Activated naive CD4-positive, alpha-beta T cell treated with anti-CD3 and anti-CD28 coated beads for 36 hours (primary cell): ENCODE measurements at regions not wholly inside any gene's neighbourhood (a gene's known extent, or its start where the extent isn't known, plus 50 kb on each side); places are given as distances from the start of the nearest gene placed in this dataset.

Source experiments
- CTCF ChIA-PET: fragments of 350-600 bp; sonication (Branson Sonifier 250); formaldehyde crosslinking; loops from one replicate; lab custom pipeline; 2021; ENCODE audit warnings: antibody characterized with exemption; lab: Charles Lee
- DNase-seq: peaks from one replicate; pipeline ENCODE4 v3.0.0-alpha.2; 2020
- H3K27ac Mint-ChIP-seq: one replicate; pipeline ENCODE4 v1.8.0; 2021; ENCODE audit warnings: mild to moderate bottlenecking, mixed read lengths
- H3K27me3 Mint-ChIP-seq: one replicate; pipeline ENCODE4 v1.8.0; 2021; ENCODE audit warnings: low read depth, mixed read lengths
- H3K36me3 Mint-ChIP-seq: one replicate; pipeline ENCODE4 v1.8.0; 2021; ENCODE audit warnings: low read depth, mixed read lengths
- H3K4me1 Mint-ChIP-seq: one replicate; pipeline ENCODE4 v1.8.0; 2021; ENCODE audit warnings: low read depth, mixed read lengths
- H3K4me3 Mint-ChIP-seq: one replicate; pipeline ENCODE4 v1.8.0; 2021; ENCODE audit warnings: mild to moderate bottlenecking, moderate library complexity, mixed read lengths
- H3K9me3 Mint-ChIP-seq: one replicate; pipeline ENCODE4 v1.8.0; 2021; ENCODE audit warnings: mixed read lengths
- intact Hi-C: fragments of 100-400 bp; cut with micrococcal nuclease; formaldehyde crosslinking; loops from one replicate; pipeline ENCODE4 v1.15.1; 2023

GRCh38 chr6:134529921-134530320 is 212.0 kb upstream of the SGK1 start:
- Mint-ChIP-seq H3K4me3 (no peak overlapping the region), H3K36me3 (no peaks in the 10 kb centered on the region)

GRCh38 chr6:134529305-134529704 is 211.4 kb upstream of the SGK1 start:
- Mint-ChIP-seq H3K4me3 (no peak overlapping the region), H3K36me3 (no peaks in the 10 kb centered on the region), H3K27me3 (no peaks in the 10 kb centered on the region), H3K27ac (peak overlapping the region; percentile 69), H3K9me3 (no peaks in the 10 kb centered on the region), H3K4me1 (peaks cover 26% of the 10 kb centered on the region)
- CTCF ChIA-PET, result no interaction called here
- intact Hi-C loops, result loop anchor here (10.0 kb wide), 3 partner anchors 575 to 1735 kb away; partner anchors contain the start of genes MYB, SLC18B1 and TBPL1
- DNase-seq, result no peak

More at GRCh38 chr6:134529921-134530320, 212.0 kb upstream of the SGK1 start:
- DNase-seq, result no peak
- Mint-ChIP-seq H3K27me3 (no peaks in the 10 kb centered on the region), H3K9me3 (no peaks in the 10 kb centered on the region), H3K27ac (no peak overlapping the region), H3K4me1 (peaks cover 27% of the 10 kb centered on the region)
- intact Hi-C loops, result loop anchor here (10.0 kb wide), 3 partner anchors 575 to 1735 kb away; partner anchors contain the start of genes MYB, SLC18B1 and TBPL1
- CTCF ChIA-PET, result interaction anchor here (0.6 kb wide), 1 partner anchor 155 kb away, joined by 4 read pairs; no protein-coding TSS in a partner anchor

- H3K27ac Mint-ChIP-seq, result no peak overlapping the region
- no peaks in the 10 kb centered on the region for H3K36me3 Mint-ChIP-seq
- CTCF ChIA-PET, result no interaction called here
- peaks cover 37% of the 10 kb centered on the region for H3K4me1 Mint-ChIP-seq
- H3K9me3 Mint-ChIP-seq, result no peaks in the 10 kb centered on the region
- H3K4me3 Mint-ChIP-seq, result no peak overlapping the region
- H3K27me3 Mint-ChIP-seq, result no peaks in the 10 kb centered on the region
- no peak for DNase-seq
- intact Hi-C loops, result loop anchor here (10.0 kb wide), 3 partner anchors 572 to 1732 kb away; partner anchors contain the start of genes MYB, SLC18B1 and TBPL1
These were observed 209.3 kb upstream of the SGK1 start for GRCh38 chr6:134527108-134527787.

GRCh38 chr6:134525190-134525868 is 207.4 kb upstream of the SGK1 start:
- CTCF ChIA-PET, result interaction anchor here (0.6 kb wide), 1 partner anchor 10 kb away, joined by 3 read pairs; no protein-coding TSS in a partner anchor
- intact Hi-C loops, result loop anchor here (2.0 to 10.0 kb wide), 6 partner anchors 147 to 1731 kb away; partner anchors contain the start of genes MYB, SLC18B1 and TBPL1
- Mint-ChIP-seq H3K27ac (no peak overlapping the region), H3K27me3 (no peaks in the 10 kb centered on the region), H3K36me3 (no peaks in the 10 kb centered on the region), H3K4me3 (no peak overlapping the region), H3K4me1 (peaks cover 40% of the 10 kb centered on the region), H3K9me3 (no peaks in the 10 kb centered on the region)
- DNase-seq, result no peak

GRCh38 chr6:134523903-134524650 is 206.2 kb upstream of the SGK1 start:
- Mint-ChIP-seq H3K9me3 (no peaks in the 10 kb centered on the region), H3K27me3 (no peaks in the 10 kb centered on the region), H3K27ac (peak overlapping the region; percentile 80), H3K36me3 (no peaks in the 10 kb centered on the region), H3K4me1 (peaks cover 40% of the 10 kb centered on the region), H3K4me3 (no peak overlapping the region)
- CTCF ChIA-PET, result interaction anchor here (1.4 kb wide), 1 partner anchor 129 kb away, joined by 3 read pairs; no protein-coding TSS in a partner anchor
- peak; percentile 44 for DNase-seq
- intact Hi-C loops, result loop anchor here (1.0 to 10.0 kb wide), 11 partner anchors 10 to 1729 kb away; partner anchors contain the start of genes MYB, SLC18B1 and TBPL1

GRCh38 chr6:134523051-134523450 is 205.1 kb upstream of the SGK1 start:
- peaks cover 50% of the 10 kb centered on the region for H3K4me1 Mint-ChIP-seq
- intact Hi-C loops, result loop anchor here (5.0 to 10.0 kb wide), 5 partner anchors 114 to 1728 kb away; partner anchors contain the start of genes MYB, SLC18B1 and TBPL1
- CTCF ChIA-PET, result interaction anchor here (0.5 to 1.4 kb wide), 2 partner anchors 128 to 288 kb away, joined by 3 read pairs; no protein-coding TSS in a partner anchor
- no peaks in the 10 kb centered on the region for H3K27me3 Mint-ChIP-seq
- H3K27ac Mint-ChIP-seq, result no peak overlapping the region
- no peaks in the 10 kb centered on the region for H3K36me3 Mint-ChIP-seq
- DNase-seq, result no peak
- no peaks in the 10 kb centered on the region for H3K9me3 Mint-ChIP-seq
- no peak overlapping the region for H3K4me3 Mint-ChIP-seq

GRCh38 chr6:134521116-134521501 is 203.2 kb upstream of the SGK1 start:
- H3K9me3 Mint-ChIP-seq, result no peaks in the 10 kb centered on the region
- no peak overlapping the region for H3K4me3 Mint-ChIP-seq
- no peak for DNase-seq
- H3K27me3 Mint-ChIP-seq, result no peaks in the 10 kb centered on the region
- no peaks in the 10 kb centered on the region for H3K36me3 Mint-ChIP-seq
- peaks cover 59% of the 10 kb centered on the region for H3K4me1 Mint-ChIP-seq
- CTCF ChIA-PET, result interaction anchor here (1.0 kb wide), 1 partner anchor 119 kb away, joined by 4 read pairs; no protein-coding TSS in a partner anchor
- H3K27ac Mint-ChIP-seq, result no peak overlapping the region
- intact Hi-C loops, result loop anchor here (5.0 to 10.0 kb wide), 5 partner anchors 116 to 1726 kb away; partner anchors contain the start of genes MYB, SLC18B1 and TBPL1

- Mint-ChIP-seq H3K27me3 (no peaks in the 10 kb centered on the region), H3K36me3 (no peaks in the 10 kb centered on the region), H3K27ac (peak overlapping the region; percentile 56), H3K9me3 (no peaks in the 10 kb centered on the region), H3K4me1 (peaks cover 57% of the 10 kb centered on the region), H3K4me3 (no peak overlapping the region)
- intact Hi-C loops, result loop anchor here (5.0 to 10.0 kb wide), 5 partner anchors 117 to 1726 kb away; partner anchors contain the start of genes MYB, SLC18B1 and TBPL1
- DNase-seq, result no peak
- CTCF ChIA-PET, result interaction anchor here (0.6 to 0.7 kb wide), 2 partner anchors 127 to 249 kb away, joined by 3 read pairs; no protein-coding TSS in a partner anchor
These were observed 202.5 kb upstream of the SGK1 start for GRCh38 chr6:134520181-134521115.

GRCh38 chr6:134519465-134519864 is 201.6 kb upstream of the SGK1 start:
- CTCF ChIA-PET, result interaction anchor here (0.6 to 0.7 kb wide), 2 partner anchors 126 to 248 kb away, joined by 3 read pairs; no protein-coding TSS in a partner anchor
- Mint-ChIP-seq H3K27me3 (no peaks in the 10 kb centered on the region), H3K36me3 (no peaks in the 10 kb centered on the region), H3K4me1 (peaks cover 50% of the 10 kb centered on the region), H3K9me3 (no peaks in the 10 kb centered on the region), H3K27ac (peak overlapping the region; percentile 61), H3K4me3 (peak overlapping the region; percentile 27)
- DNase-seq, result peak; percentile 69
- intact Hi-C loops, result no loop called here

- H3K4me1 Mint-ChIP-seq, result peaks cover 37% of the 10 kb centered on the region
- no peak overlapping the region for H3K27ac Mint-ChIP-seq
- DNase-seq, result no peak
- CTCF ChIA-PET, result no interaction called here
- intact Hi-C loops, result no loop called here
- no peaks in the 10 kb centered on the region for H3K36me3 Mint-ChIP-seq
- no peaks in the 10 kb centered on the region for H3K27me3 Mint-ChIP-seq
- no peaks in the 10 kb centered on the region for H3K9me3 Mint-ChIP-seq
- no peak overlapping the region for H3K4me3 Mint-ChIP-seq
These were observed 200.0 kb upstream of the SGK1 start for GRCh38 chr6:134517868-134518267.
